Left ventricle myocardium inferior (tissue), 1 donor: ENCODE measurements at regions not wholly inside any gene's neighbourhood (a gene's known extent, or its start where the extent isn't known, plus 50 kb on each side); places are given as distances from the start of the nearest gene placed in this dataset.
"Not testable (repeated sequence)": the region's sequence is repeated elsewhere in the genome, so short reads cannot be mapped to it uniquely, and the experiment has no call there.

ENCODE experiments used
- DNase-seq: peaks from one replicate; pipeline ENCODE4 v3.0.0-alpha.2; 2020
- H3K27ac ChIP-seq: fragments of 200-600 bp; replicated peaks from 2 replicates; pipeline ENCODE4 v1.8.0; 2021
- H3K27me3 ChIP-seq: fragments of 200-600 bp; 2 replicates; pipeline ENCODE4 v1.8.0; 2021; ENCODE audit warnings: low read depth
- H3K36me3 ChIP-seq: fragments of 200-600 bp; 2 replicates; pipeline ENCODE4 v1.8.0; 2021
- H3K4me1 ChIP-seq: fragments of 200-600 bp; 2 replicates; pipeline ENCODE4 v1.8.0; 2021
- H3K4me3 ChIP-seq: fragments of 200-600 bp; 2 replicates; pipeline ENCODE4 v1.8.0; 2021; ENCODE audit warnings: mild to moderate bottlenecking, moderate library complexity
- H3K9me3 ChIP-seq: fragments of 200-600 bp; replicated peaks from 2 replicates; pipeline ENCODE4 v1.8.0; 2021
- CTCF ChIP-seq: fragments of 200-600 bp; IDR thresholded peaks from 2 replicates; pipeline ENCODE4 v1.8.0; 2021; ENCODE audit warnings: antibody characterized with exemption, mild to moderate bottlenecking, borderline replicate concordance
- intact Hi-C: fragments of 100-400 bp; cut with micrococcal nuclease; formaldehyde crosslinking; loops from one replicate; pipeline ENCODE4 v1.11.0; 2022
- donor health status: DM: no; HTN: yes; CAD: no; lungs with severe emphysema.

GRCh38 chr6:21874372-21874771 is 280.8 kb downstream of the SOX4 start:
- peaks cover 13% of the 10 kb centered on the region for H3K9me3 ChIP-seq
- DNase-seq, result no peak
- no peaks in the 10 kb centered on the region for H3K27me3 ChIP-seq
- no peaks in the 10 kb centered on the region for H3K36me3 ChIP-seq
- no peak overlapping the region for H3K27ac ChIP-seq
- no peak for TF ChIP-seq CTCF
- intact Hi-C loops, result no loop called here
- H3K4me1 ChIP-seq, result peaks cover 6% of the 10 kb centered on the region
- H3K4me3 ChIP-seq, result no peak overlapping the region

DNA sequence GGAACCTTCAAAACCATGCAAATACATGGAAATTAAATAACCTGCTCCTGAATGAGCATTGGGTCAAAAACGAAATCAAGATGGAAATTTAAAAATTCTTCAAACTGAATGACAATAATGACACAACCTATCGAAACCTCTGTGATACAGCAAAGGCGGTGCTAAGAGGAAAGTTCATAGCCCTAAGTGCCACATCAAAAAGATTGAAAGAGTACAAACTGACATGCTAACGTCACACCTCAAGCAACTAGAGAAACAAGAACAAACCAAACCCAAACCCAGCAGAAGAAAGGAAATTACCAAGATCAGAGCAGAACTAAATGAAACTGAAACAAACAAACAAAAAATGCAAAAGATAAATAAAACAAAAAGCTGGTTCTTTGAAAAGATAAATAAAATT is 283.5 kb downstream of the SOX4 start:
- H3K36me3 ChIP-seq, intact Hi-C loops, H3K27me3 ChIP-seq, H3K4me3 ChIP-seq, H3K27ac ChIP-seq, DNase-seq, H3K4me1 ChIP-seq: not testable (repeated sequence)
- H3K9me3 ChIP-seq, result peaks cover 20% of the 10 kb centered on the region

DNA sequence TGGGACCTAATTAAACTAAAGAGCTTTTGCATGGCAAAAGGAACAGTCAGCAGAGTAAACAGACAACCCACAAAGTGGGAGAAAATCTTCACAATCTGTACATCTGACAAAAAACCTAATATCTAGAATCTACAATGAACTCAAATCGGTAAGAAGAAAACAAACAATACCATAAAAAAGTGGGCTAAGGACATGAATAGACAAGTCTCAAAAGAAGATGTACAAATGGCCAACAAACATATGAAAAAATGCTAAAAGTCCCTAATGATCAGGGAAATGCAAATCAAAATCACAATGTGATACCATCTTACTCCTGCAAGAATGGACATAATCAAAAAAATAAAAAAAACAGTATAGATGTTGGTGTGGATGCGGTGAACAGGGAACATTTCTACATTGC is 286.7 kb downstream of the SOX4 start:
- H3K27ac ChIP-seq, H3K27me3 ChIP-seq, intact Hi-C loops, H3K36me3 ChIP-seq, DNase-seq, H3K4me1 ChIP-seq, H3K4me3 ChIP-seq: not testable (repeated sequence)
- H3K9me3 ChIP-seq, result peaks cover 20% of the 10 kb centered on the region

DNA sequence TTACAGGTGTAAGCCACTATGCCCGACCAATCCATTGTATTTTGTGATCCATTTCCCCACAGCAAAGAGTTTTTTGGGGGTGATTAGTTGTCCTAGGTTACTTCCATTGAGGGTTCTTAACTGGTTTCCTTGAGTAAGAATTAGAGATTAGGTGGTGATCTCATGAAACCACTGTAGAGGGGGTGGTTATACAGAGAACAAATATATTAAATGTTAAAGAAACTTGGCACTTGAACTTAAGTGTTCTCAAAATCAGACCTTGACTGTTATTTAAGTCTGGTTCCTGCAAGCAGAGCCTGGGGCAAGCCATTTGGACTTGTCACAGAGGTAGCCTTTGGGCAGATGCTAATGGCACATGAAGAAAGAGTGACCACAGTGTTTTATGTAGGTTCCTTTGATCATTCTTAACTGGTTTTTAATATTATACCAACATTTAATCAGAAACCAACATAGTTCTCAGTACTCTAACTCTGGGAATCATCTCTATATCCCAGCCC is 288.5 kb downstream of the SOX4 start:
- no peak for DNase-seq
- Histone ChIP-seq H3K9me3 (peaks cover 20% of the 10 kb centered on the region), H3K27ac (no peak overlapping the region), H3K36me3 (no peaks in the 10 kb centered on the region), H3K4me1 (peaks cover 21% of the 10 kb centered on the region), H3K27me3 (no peaks in the 10 kb centered on the region), H3K4me3 (no peak overlapping the region)
- no peak for TF ChIP-seq CTCF
- intact Hi-C loops, result no loop called here

- TF ChIP-seq CTCF, result no peak
- no peaks in the 10 kb centered on the region for H3K36me3 ChIP-seq
- peaks cover 13% of the 10 kb centered on the region for H3K9me3 ChIP-seq
- H3K4me3 ChIP-seq, result no peak overlapping the region
- DNase-seq, result no peak
- no peaks in the 10 kb centered on the region for H3K27me3 ChIP-seq
- no peak overlapping the region for H3K27ac ChIP-seq
- H3K4me1 ChIP-seq, result peaks cover 33% of the 10 kb centered on the region
- intact Hi-C loops, result no loop called here
Measured at GRCh38 chr6:21883595-21884328, 290.2 kb downstream of the SOX4 start.

GRCh38 chr6:21885111-21885510 is 291.6 kb downstream of the SOX4 start:
- H3K27ac ChIP-seq, result peak overlapping the region; percentile 43
- no peaks in the 10 kb centered on the region for H3K27me3 ChIP-seq
- H3K4me3 ChIP-seq, result no peak overlapping the region
- intact Hi-C loops, result no loop called here
- peaks cover 6% of the 10 kb centered on the region for H3K9me3 ChIP-seq
- DNase-seq, result no peak
- H3K36me3 ChIP-seq, result no peaks in the 10 kb centered on the region
- TF ChIP-seq CTCF, result no peak
- H3K4me1 ChIP-seq, result peaks cover 33% of the 10 kb centered on the region
